Inflammatory macrophage treated with lipopolysaccharide for 4 hours (primary cell): ENCODE measurements at regions not wholly inside any gene's neighbourhood (a gene's known extent, or its start where the extent isn't known, plus 50 kb on each side); places are given as distances from the start of the nearest gene placed in this dataset.
"Not testable (repeated sequence)": the region's sequence is repeated elsewhere in the genome, so short reads cannot be mapped to it uniquely, and the experiment has no call there.

Experiments
- DNase-seq: peaks from one replicate; pipeline ENCODE4 v3.0.0-alpha.2; 2020

GRCh38 chr1:189726806-189727205 is 750.9 kb downstream of the BRINP3 start:
- DNase-seq = no peak

GRCh38 chr1:189751311-189751710 is 726.4 kb downstream of the BRINP3 start:
- no peak for DNase-seq

GRCh38 chr1:189752461-189752995 is 725.1 kb downstream of the BRINP3 start:
- no peak for DNase-seq

GRCh38 chr1:189755100-189755499 is 722.6 kb downstream of the BRINP3 start:
- not testable (repeated sequence) for DNase-seq

- DNase-seq = no peak
These were observed 713.0 kb downstream of the BRINP3 start for GRCh38 chr1:189764391-189765320.

GRCh38 chr1:189769448-189769847 is 708.2 kb downstream of the BRINP3 start:
- DNase-seq = no peak

- DNase-seq = no peak
These were observed 702.9 kb downstream of the BRINP3 start for GRCh38 chr1:189774721-189775287.

- DNase-seq = no peak
These were observed 702.3 kb downstream of the BRINP3 start for GRCh38 chr1:189775343-189775742.

- no peak for DNase-seq
These were observed 698.6 kb downstream of the BRINP3 start for GRCh38 chr1:189779034-189779433.

- DNase-seq = no peak
These were observed 695.4 kb downstream of the BRINP3 start for GRCh38 chr1:189782295-189782694.

GRCh38 chr1:189783456-189783855 is 694.2 kb downstream of the BRINP3 start:
- DNase-seq = no peak

GRCh38 chr1:189786761-189787160 is 690.9 kb downstream of the BRINP3 start:
- no peak for DNase-seq

GRCh38 chr1:189787201-189787600 is 690.5 kb downstream of the BRINP3 start:
- no peak for DNase-seq

- no peak for DNase-seq
These were observed 687.3 kb downstream of the BRINP3 start for GRCh38 chr1:189790335-189790734.

GRCh38 chr1:189803364-189803763 is 674.3 kb downstream of the BRINP3 start:
- no peak for DNase-seq

GRCh38 chr1:189804352-189804751 is 673.3 kb downstream of the BRINP3 start:
- no peak for DNase-seq

GRCh38 chr1:189805735-189806134 is 671.9 kb downstream of the BRINP3 start:
- DNase-seq = no peak

- not testable (repeated sequence) for DNase-seq
These were observed 667.0 kb downstream of the BRINP3 start for GRCh38 chr1:189810639-189811038.

GRCh38 chr1:189811960-189812359 is 665.7 kb downstream of the BRINP3 start:
- DNase-seq = no peak

GRCh38 chr1:189816558-189816957 is 661.1 kb downstream of the BRINP3 start:
- DNase-seq = no peak

- no peak for DNase-seq
These were observed 657.9 kb downstream of the BRINP3 start for GRCh38 chr1:189819751-189820150.

- DNase-seq = no peak
These were observed 655.8 kb downstream of the BRINP3 start for GRCh38 chr1:189821833-189822232.

- no peak for DNase-seq
These were observed 642.9 kb downstream of the BRINP3 start for GRCh38 chr1:189834813-189835212.

GRCh38 chr1:189847613-189848012 is 630.1 kb downstream of the BRINP3 start:
- no peak for DNase-seq
